ENCODE measurements at regions not wholly inside any gene's neighbourhood (a gene's known extent, or its start where the extent isn't known, plus 50 kb on each side); places are given as distances from the start of the nearest gene placed in this dataset.

DNA sequence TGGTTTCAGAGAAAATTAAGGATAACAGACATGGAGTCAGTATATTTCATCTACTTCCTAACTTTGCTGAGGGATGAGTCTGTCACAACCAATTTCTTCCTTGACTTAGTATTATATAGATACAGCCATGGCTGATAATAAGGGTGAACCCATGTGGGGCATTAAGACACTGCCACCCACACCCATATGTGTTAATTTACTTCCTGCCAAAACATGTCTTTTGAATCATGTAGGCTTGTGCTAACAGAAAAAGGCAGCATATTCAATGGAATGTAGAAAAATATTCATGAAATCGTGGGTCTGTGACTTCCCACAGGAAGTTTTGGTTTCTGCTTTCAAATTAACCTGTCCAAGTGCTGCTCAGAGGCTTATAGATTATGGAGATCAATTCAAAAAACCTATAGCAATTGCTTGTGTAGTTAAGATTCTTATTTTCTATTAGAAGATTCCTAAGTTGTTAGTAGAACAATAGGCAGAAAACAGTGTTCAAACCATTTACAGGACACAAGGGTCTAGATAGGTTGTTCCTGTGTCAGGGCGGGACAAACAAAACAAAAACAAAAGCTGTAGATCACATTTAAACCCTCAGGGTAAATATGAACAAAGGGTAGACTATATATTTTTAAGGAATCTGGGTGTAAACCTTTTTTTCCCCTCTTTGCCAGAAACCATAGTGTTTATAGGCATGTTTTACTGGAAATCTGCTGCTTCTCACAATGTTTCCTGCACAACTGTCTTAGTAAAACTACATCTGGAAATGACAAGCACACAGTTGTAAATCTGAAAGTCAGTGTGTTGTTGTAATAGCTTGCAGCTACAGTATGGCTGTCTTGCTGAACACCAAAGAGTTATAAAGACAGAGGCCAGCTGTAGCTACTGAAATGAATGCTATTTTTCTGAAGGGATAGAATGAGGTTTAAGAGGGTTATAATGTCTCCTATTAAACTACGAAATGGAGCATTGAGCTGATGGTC is 691.2 kb downstream of the EPHA4 start:
- peak; percentile 15 for DNase-seq (ENCODE audit: insufficient read length, low spot score, missing footprints)
- Histone ChIP-seq H3K36me3 (ENCODE audit: insufficient read depth, low read length) (no peaks in the 10 kb centered on the region), H3K9me3 (ENCODE audit: low read depth, low read length) (no peaks in the 10 kb centered on the region), H3K79me2 (ENCODE audit: insufficient read depth, low read length) (no peaks in the 10 kb centered on the region), H3K4me3 (ENCODE audit: insufficient read depth, low read length) (no peak overlapping the region), H3K4me1 (ENCODE audit: insufficient read depth, low read length) (no peaks in the 10 kb centered on the region), H3K27ac (ENCODE audit: low read depth, low read length) (no peak overlapping the region), H4K20me1 (ENCODE audit: insufficient read depth, low read length) (no peaks in the 10 kb centered on the region), H2AFZ (ENCODE audit: low read length) (no peak overlapping the region), H3K27me3 (ENCODE audit: insufficient read depth, low read length) (no peaks in the 10 kb centered on the region), H3K4me2 (ENCODE audit: insufficient read depth, low read length) (no peak overlapping the region)
- TF ChIP-seq CTCF (IDR thresholded peaks at IDR 0.05; ENCODE audit: extremely low read depth, low read depth, low read length): no peak

- Histone ChIP-seq H4K20me1 (ENCODE audit: insufficient read depth, low read length) (no peaks in the 10 kb centered on the region), H3K27me3 (ENCODE audit: insufficient read depth, low read length) (no peaks in the 10 kb centered on the region), H3K36me3 (ENCODE audit: insufficient read depth, low read length) (no peaks in the 10 kb centered on the region), H3K9me3 (ENCODE audit: low read depth, low read length) (no peaks in the 10 kb centered on the region), H3K4me2 (ENCODE audit: insufficient read depth, low read length) (no peak overlapping the region), H3K4me3 (ENCODE audit: insufficient read depth, low read length) (no peak overlapping the region), H3K27ac (ENCODE audit: low read depth, low read length) (no peak overlapping the region), H3K79me2 (ENCODE audit: insufficient read depth, low read length) (no peaks in the 10 kb centered on the region), H3K4me1 (ENCODE audit: insufficient read depth, low read length) (no peaks in the 10 kb centered on the region), H2AFZ (ENCODE audit: low read length) (no peak overlapping the region)
- DNase-seq (ENCODE audit: insufficient read length, low spot score, missing footprints): no peak
- no peak for TF ChIP-seq CTCF (IDR thresholded peaks at IDR 0.05; ENCODE audit: extremely low read depth, low read depth, low read length)
Observed at GRCh38 chr2:220882507-220882906, 689.6 kb downstream of the EPHA4 start.

DNA sequence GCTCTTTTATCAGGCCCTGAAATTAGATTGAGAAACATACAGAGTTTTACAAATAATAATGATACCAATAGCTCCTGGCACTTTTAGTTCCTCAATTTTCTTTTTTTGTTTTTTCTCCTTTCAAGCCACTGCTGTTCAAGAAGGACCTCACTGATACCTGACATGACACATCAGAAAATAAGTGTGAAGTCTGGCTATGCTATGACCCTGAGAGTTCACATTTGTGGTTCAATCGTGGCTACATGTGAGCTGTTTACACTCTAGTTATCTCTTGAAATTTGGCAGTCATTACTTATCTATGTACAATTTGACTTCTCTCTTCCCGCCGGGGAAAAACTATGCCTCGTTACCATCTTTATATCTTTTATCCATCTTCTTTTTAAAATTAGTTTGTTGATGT is 686.5 kb downstream of the EPHA4 start:
- Histone ChIP-seq H3K27me3 (ENCODE audit: insufficient read depth, low read length) (no peaks in the 10 kb centered on the region), H3K4me1 (ENCODE audit: insufficient read depth, low read length) (no peaks in the 10 kb centered on the region), H3K9me3 (ENCODE audit: low read depth, low read length) (no peaks in the 10 kb centered on the region), H3K27ac (ENCODE audit: low read depth, low read length) (no peak overlapping the region), H3K4me3 (ENCODE audit: insufficient read depth, low read length) (no peak overlapping the region), H3K4me2 (ENCODE audit: insufficient read depth, low read length) (no peak overlapping the region), H4K20me1 (ENCODE audit: insufficient read depth, low read length) (no peaks in the 10 kb centered on the region), H2AFZ (ENCODE audit: low read length) (no peak overlapping the region), H3K36me3 (ENCODE audit: insufficient read depth, low read length) (no peaks in the 10 kb centered on the region), H3K79me2 (ENCODE audit: insufficient read depth, low read length) (no peaks in the 10 kb centered on the region)
- TF ChIP-seq CTCF (IDR thresholded peaks at IDR 0.05; ENCODE audit: extremely low read depth, low read depth, low read length): no peak
- DNase-seq (ENCODE audit: insufficient read length, low spot score, missing footprints): no peak

- H3K27me3 ChIP-seq (ENCODE audit: insufficient read depth, low read length): no peaks in the 10 kb centered on the region
- H3K4me1 ChIP-seq (ENCODE audit: insufficient read depth, low read length): no peaks in the 10 kb centered on the region
- H3K4me3 ChIP-seq (ENCODE audit: insufficient read depth, low read length): no peak overlapping the region
- H3K4me2 ChIP-seq (ENCODE audit: insufficient read depth, low read length): no peak overlapping the region
- no peaks in the 10 kb centered on the region for H3K9me3 ChIP-seq (ENCODE audit: low read depth, low read length)
- H3K79me2 ChIP-seq (ENCODE audit: insufficient read depth, low read length): no peaks in the 10 kb centered on the region
- H2AFZ ChIP-seq (ENCODE audit: low read length): no peak overlapping the region
- TF ChIP-seq CTCF (IDR thresholded peaks at IDR 0.05; ENCODE audit: extremely low read depth, low read depth, low read length): no peak
- H4K20me1 ChIP-seq (ENCODE audit: insufficient read depth, low read length): no peaks in the 10 kb centered on the region
- no peaks in the 10 kb centered on the region for H3K36me3 ChIP-seq (ENCODE audit: insufficient read depth, low read length)
- H3K27ac ChIP-seq (ENCODE audit: low read depth, low read length): no peak overlapping the region
- no peak for DNase-seq (ENCODE audit: insufficient read length, low spot score, missing footprints)
Observed at GRCh38 chr2:220887271-220887870, 684.7 kb downstream of the EPHA4 start.
